ENCODE measurements at regions not wholly inside any gene's neighbourhood (a gene's known extent, or its start where the extent isn't known, plus 50 kb on each side); places are given as distances from the start of the nearest gene placed in this dataset.

DNA sequence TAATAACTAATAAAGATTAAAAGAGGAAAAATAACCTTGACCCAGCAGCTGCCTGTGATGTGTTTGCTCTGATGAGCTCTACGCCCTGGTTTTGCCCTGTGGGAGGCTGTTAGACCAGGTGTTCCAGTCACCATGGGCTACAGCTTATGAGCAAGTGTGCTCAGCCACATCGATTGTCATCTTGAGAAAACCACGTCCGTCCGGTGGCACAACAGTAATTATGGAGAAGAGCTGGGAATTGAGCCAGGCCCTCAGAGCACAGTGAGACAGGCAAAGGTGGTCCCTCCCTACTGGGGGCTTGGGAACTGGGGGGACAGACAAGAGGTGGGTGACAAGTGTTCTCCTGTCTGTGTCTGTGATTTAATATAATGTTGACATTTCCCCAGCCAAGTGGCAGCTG is 420.5 kb downstream of the MATN1 start:
- no peak overlapping the region for H3K9ac ChIP-seq (ENCODE audit: insufficient read length, low read depth)
- H3K4me1 ChIP-seq (ENCODE audit: insufficient read depth, insufficient read length), result no peaks in the 10 kb centered on the region
- no peaks in the 10 kb centered on the region for H3K27me3 ChIP-seq (ENCODE audit: insufficient read depth, insufficient read length)
- TF ChIP-seq YY1 (IDR thresholded peaks at IDR 0.05; ENCODE audit: insufficient read depth, insufficient read length) (no peak), ZNF274 (IDR thresholded peaks at IDR 0.05; ENCODE audit: low read depth, low read length) (no peak), SUZ12 (IDR thresholded peaks at IDR 0.05; ENCODE audit: extremely low read depth, insufficient read depth, insufficient read length) (no peak)
- H3K36me3 ChIP-seq (ENCODE audit: insufficient read depth, insufficient read length, low read length), result no peaks in the 10 kb centered on the region
- DNase-seq (ENCODE audit: low read depth, low spot score), result no peak
- 0 out of 2 replicates have a peak, but pooled peaks cover 8% of the 10 kb centered on the region for H3K9me3 ChIP-seq (ENCODE audit: insufficient read depth, low read length)
- H3K4me3 ChIP-seq (ENCODE audit: insufficient read length, low read depth), result no peak overlapping the region

DNA sequence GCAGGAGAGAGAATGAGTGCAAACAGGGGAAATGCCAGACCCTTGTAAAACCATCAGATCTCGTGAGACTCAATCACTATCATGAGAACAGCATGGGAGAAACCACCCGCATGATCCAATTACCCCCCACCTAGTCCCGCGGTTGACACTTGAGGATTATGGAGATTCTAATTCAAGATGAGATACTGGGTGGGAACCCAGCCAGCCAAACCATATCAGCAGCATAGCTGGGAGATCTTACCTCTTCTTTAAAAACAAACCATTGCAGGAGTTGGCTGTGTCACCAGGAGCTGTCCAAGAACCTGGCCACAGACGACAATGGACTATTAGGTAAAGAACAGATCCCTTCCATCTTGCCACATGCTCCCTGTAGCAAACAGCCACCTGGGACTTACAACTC is 422.7 kb downstream of the MATN1 start:
- H3K4me1 ChIP-seq (ENCODE audit: insufficient read depth, insufficient read length), result no peaks in the 10 kb centered on the region
- peaks cover 18% of the 10 kb centered on the region; the same call in 1 of the 2 replicates for H3K9me3 ChIP-seq (ENCODE audit: insufficient read depth, low read length)
- TF ChIP-seq YY1 (IDR thresholded peaks at IDR 0.05; ENCODE audit: insufficient read depth, insufficient read length) (no peak), SUZ12 (IDR thresholded peaks at IDR 0.05; ENCODE audit: extremely low read depth, insufficient read depth, insufficient read length) (no peak), ZNF274 (IDR thresholded peaks at IDR 0.05; ENCODE audit: low read depth, low read length) (no peak)
- no peaks in the 10 kb centered on the region for H3K36me3 ChIP-seq (ENCODE audit: insufficient read depth, insufficient read length, low read length)
- H3K9ac ChIP-seq (ENCODE audit: insufficient read length, low read depth), result no peak overlapping the region
- no peak for DNase-seq (ENCODE audit: low read depth, low spot score)
- no peak overlapping the region for H3K4me3 ChIP-seq (ENCODE audit: insufficient read length, low read depth)
- no peaks in the 10 kb centered on the region for H3K27me3 ChIP-seq (ENCODE audit: insufficient read depth, insufficient read length)

DNA sequence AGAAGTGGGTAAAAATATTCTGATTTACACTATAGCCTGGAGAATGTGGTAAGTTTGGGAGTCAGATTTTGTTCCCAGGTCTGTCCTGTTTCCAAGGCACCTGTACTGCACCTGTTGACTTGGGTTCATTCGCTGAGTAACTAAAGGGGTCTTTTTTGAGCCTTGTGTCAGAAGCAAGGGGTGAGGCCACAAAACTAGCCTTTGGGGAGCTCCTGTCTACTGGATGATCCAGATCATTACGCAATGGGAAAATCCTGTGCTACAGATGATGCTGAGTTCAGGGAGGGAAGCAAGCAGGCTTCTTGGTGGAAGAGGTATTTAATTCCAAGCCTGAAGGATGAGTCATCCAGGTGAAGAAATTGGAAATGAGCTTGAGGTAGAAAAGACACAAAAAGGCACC is 424.0 kb downstream of the MATN1 start:
- Histone ChIP-seq H3K9ac (ENCODE audit: insufficient read length, low read depth) (no peak overlapping the region), H3K4me3 (ENCODE audit: insufficient read length, low read depth) (no peak overlapping the region), H3K9me3 (ENCODE audit: insufficient read depth, low read length) (peaks cover 11% of the 10 kb centered on the region; the same call in 1 of the 2 replicates), H3K4me1 (ENCODE audit: insufficient read depth, insufficient read length) (no peaks in the 10 kb centered on the region), H3K27me3 (ENCODE audit: insufficient read depth, insufficient read length) (no peaks in the 10 kb centered on the region), H3K36me3 (ENCODE audit: insufficient read depth, insufficient read length, low read length) (no peaks in the 10 kb centered on the region)
- no peak for TF ChIP-seq ZNF274 (IDR thresholded peaks at IDR 0.05; ENCODE audit: low read depth, low read length)
- no peak for TF ChIP-seq YY1 (IDR thresholded peaks at IDR 0.05; ENCODE audit: insufficient read depth, insufficient read length)
- TF ChIP-seq SUZ12 (IDR thresholded peaks at IDR 0.05; ENCODE audit: extremely low read depth, insufficient read depth, insufficient read length), result no peak
- DNase-seq (ENCODE audit: low read depth, low spot score), result no peak

DNA sequence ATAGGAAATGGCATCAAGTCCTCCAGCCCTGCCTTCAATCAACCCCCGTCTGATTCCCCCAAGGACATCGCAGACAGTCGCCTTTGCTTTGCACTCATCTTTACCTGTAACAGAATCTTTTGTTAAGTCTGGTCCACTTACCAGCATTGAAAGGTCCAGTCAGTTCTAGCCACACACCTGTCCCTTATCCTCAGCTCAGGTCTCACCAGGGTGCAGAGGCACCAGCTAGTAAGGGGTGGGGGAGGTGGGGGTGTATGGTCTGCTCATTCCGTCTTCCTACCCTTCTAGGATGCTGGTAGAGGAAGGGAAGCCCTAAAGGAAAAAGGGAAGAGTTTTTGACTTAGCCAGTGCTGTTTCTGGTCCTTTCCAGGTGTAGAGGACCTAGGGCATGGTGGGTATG is 427.7 kb downstream of the MATN1 start:
- Histone ChIP-seq H3K27me3 (ENCODE audit: insufficient read depth, insufficient read length) (no peaks in the 10 kb centered on the region), H3K36me3 (ENCODE audit: insufficient read depth, insufficient read length, low read length) (no peaks in the 10 kb centered on the region)
- TF ChIP-seq SUZ12 (IDR thresholded peaks at IDR 0.05; ENCODE audit: extremely low read depth, insufficient read depth, insufficient read length), result no peak

DNA sequence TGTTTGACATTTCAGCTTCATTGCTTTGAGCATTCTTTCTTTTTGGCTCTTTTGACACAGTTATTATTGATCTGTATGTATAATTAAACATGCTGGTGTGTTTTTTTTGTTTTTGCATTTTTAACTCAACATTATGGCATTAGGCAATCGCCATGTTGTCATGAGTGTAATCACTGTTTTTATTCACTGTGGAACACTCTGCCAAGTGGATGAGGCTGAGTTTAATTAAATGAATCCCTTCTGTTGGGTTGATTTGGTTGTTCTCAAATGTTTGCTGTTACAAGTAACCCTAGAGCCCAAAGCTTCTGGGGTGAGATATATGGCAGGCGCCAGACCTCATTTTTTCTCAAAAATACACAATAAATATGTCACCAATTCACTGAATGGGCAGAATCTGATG is 428.1 kb downstream of the MATN1 start:
- no peaks in the 10 kb centered on the region for H3K4me1 ChIP-seq (ENCODE audit: insufficient read depth, insufficient read length)
- no peak for DNase-seq (ENCODE audit: low read depth, low spot score)
- no peak overlapping the region for H3K9ac ChIP-seq (ENCODE audit: insufficient read length, low read depth)
- H3K9me3 ChIP-seq (ENCODE audit: insufficient read depth, low read length), result peaks cover 11% of the 10 kb centered on the region; the same call in 1 of the 2 replicates
- H3K36me3 ChIP-seq (ENCODE audit: insufficient read depth, insufficient read length, low read length), result no peaks in the 10 kb centered on the region
- TF ChIP-seq SUZ12 (IDR thresholded peaks at IDR 0.05; ENCODE audit: extremely low read depth, insufficient read depth, insufficient read length) (no peak), YY1 (IDR thresholded peaks at IDR 0.05; ENCODE audit: insufficient read depth, insufficient read length) (no peak), ZNF274 (IDR thresholded peaks at IDR 0.05; ENCODE audit: low read depth, low read length) (no peak)
- H3K27me3 ChIP-seq (ENCODE audit: insufficient read depth, insufficient read length), result no peaks in the 10 kb centered on the region
- H3K4me3 ChIP-seq (ENCODE audit: insufficient read length, low read depth), result no peak overlapping the region

More for the DNA sequence above, 427.7 kb downstream of the MATN1 start:
- Histone ChIP-seq H3K4me1 (ENCODE audit: insufficient read depth, insufficient read length) (no peaks in the 10 kb centered on the region), H3K9ac (ENCODE audit: insufficient read length, low read depth) (no peak overlapping the region), H3K4me3 (ENCODE audit: insufficient read length, low read depth) (no peak overlapping the region), H3K9me3 (ENCODE audit: insufficient read depth, low read length) (peaks cover 11% of the 10 kb centered on the region; the same call in 1 of the 2 replicates)
- DNase-seq (ENCODE audit: low read depth, low spot score), result no peak

DNA sequence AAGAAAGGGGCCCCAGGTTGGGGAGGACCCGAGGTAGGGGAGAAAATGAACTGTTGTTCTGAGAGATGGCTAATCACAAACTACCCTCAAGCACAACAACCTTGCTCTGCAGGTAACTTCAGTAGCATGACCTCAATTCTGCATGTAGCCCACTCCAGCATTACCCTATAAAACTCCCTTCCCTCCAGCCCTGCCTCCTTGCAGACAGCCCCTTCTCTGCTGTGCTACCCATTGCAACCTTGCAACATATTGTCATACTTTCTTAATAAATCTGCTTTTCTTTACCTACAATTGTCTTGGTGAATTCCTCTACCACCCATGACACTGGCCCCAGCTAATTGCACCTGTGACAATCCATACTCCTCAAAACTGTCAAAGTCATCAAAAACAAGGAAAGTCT is 428.9 kb downstream of the MATN1 start:
- no peaks in the 10 kb centered on the region for H3K4me1 ChIP-seq (ENCODE audit: insufficient read depth, insufficient read length)
- no peak overlapping the region for H3K4me3 ChIP-seq (ENCODE audit: insufficient read length, low read depth)
- H3K9me3 ChIP-seq (ENCODE audit: insufficient read depth, low read length), result peaks cover 11% of the 10 kb centered on the region; the same call in 1 of the 2 replicates
- no peaks in the 10 kb centered on the region for H3K36me3 ChIP-seq (ENCODE audit: insufficient read depth, insufficient read length, low read length)
- no peaks in the 10 kb centered on the region for H3K27me3 ChIP-seq (ENCODE audit: insufficient read depth, insufficient read length)
- DNase-seq (ENCODE audit: low read depth, low spot score), result no peak
- TF ChIP-seq ZNF274 (IDR thresholded peaks at IDR 0.05; ENCODE audit: low read depth, low read length), result no peak
- H3K9ac ChIP-seq (ENCODE audit: insufficient read length, low read depth), result no peak overlapping the region

DNA sequence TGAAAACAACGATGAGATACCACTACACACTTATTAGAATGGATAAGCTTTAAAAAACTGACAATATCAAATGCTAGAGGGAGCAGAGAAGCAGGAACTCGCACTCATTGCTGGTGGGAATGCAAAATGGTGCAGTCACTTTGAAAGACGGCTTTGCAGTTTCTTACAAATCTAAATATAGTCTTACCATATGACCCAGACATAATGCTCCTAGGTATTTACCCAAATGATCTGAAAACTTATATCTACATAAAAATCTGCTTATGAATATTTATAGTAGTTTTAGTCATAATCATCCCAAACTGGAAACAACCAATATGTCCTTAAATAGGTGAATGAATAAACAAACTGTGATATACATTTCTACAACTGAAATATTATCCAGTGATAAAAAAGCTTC is 430.9 kb downstream of the MATN1 start:
- H3K9ac ChIP-seq (ENCODE audit: insufficient read length, low read depth), result no peak overlapping the region
- H3K9me3 ChIP-seq (ENCODE audit: insufficient read depth, low read length), result peaks cover 6% of the 10 kb centered on the region; the same call in 1 of the 2 replicates
- DNase-seq (ENCODE audit: low read depth, low spot score), result no peak
- H3K36me3 ChIP-seq (ENCODE audit: insufficient read depth, insufficient read length, low read length), result no peaks in the 10 kb centered on the region
- TF ChIP-seq ZNF274 (IDR thresholded peaks at IDR 0.05; ENCODE audit: low read depth, low read length) (no peak), SUZ12 (IDR thresholded peaks at IDR 0.05; ENCODE audit: extremely low read depth, insufficient read depth, insufficient read length) (no peak), YY1 (IDR thresholded peaks at IDR 0.05; ENCODE audit: insufficient read depth, insufficient read length) (no peak)
- no peaks in the 10 kb centered on the region for H3K4me1 ChIP-seq (ENCODE audit: insufficient read depth, insufficient read length)
- H3K4me3 ChIP-seq (ENCODE audit: insufficient read length, low read depth), result no peak overlapping the region
- H3K27me3 ChIP-seq (ENCODE audit: insufficient read depth, insufficient read length), result no peaks in the 10 kb centered on the region

DNA sequence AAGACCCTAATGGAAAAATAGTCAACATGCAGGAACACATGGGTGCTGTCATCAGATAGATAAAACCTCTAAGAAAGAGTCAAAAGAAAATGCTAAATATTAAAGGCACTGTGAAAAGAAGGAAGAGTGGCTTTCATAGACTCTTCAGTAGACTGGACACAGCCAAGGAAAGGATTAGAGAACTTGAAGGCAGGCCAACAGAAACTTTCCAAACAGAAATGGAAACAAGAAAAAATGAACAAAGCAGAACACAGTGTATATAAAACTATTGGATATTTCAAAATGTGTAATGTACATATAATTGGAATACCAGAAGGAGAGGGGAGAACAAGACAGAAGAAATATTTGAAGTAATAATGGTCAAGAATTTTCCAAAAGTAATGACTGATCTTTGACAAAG is 431.9 kb downstream of the MATN1 start:
- Histone ChIP-seq H3K9me3 (ENCODE audit: insufficient read depth, low read length) (no peaks in the 10 kb centered on the region), H3K36me3 (ENCODE audit: insufficient read depth, insufficient read length, low read length) (no peaks in the 10 kb centered on the region), H3K27me3 (ENCODE audit: insufficient read depth, insufficient read length) (no peaks in the 10 kb centered on the region), H3K9ac (ENCODE audit: insufficient read length, low read depth) (no peak overlapping the region), H3K4me3 (ENCODE audit: insufficient read length, low read depth) (no peak overlapping the region), H3K4me1 (ENCODE audit: insufficient read depth, insufficient read length) (peaks cover 2% of the 10 kb centered on the region)
- TF ChIP-seq YY1 (IDR thresholded peaks at IDR 0.05; ENCODE audit: insufficient read depth, insufficient read length) (no peak), ZNF274 (IDR thresholded peaks at IDR 0.05; ENCODE audit: low read depth, low read length) (no peak), SUZ12 (IDR thresholded peaks at IDR 0.05; ENCODE audit: extremely low read depth, insufficient read depth, insufficient read length) (no peak)
- no peak for DNase-seq (ENCODE audit: low read depth, low spot score)

All from NT2/D1 (cell line).